Epithelial cell of proximal tubule (primary cell): ENCODE measurements at regions not wholly inside any gene's neighbourhood (a gene's known extent, or its start where the extent isn't known, plus 50 kb on each side); places are given as distances from the start of the nearest gene placed in this dataset.

Source experiments
- DNase-seq: peaks from one replicate; pipeline ENCODE4 v3.0.0-alpha.2; 2011; ENCODE audit warnings: low read depth
- H3K4me3 ChIP-seq: 2 replicates; pipeline ENCODE4 v1.5.1; 2011; ENCODE audit warnings: low read depth, mild to moderate bottlenecking, low read length
- CTCF ChIP-seq: conservative IDR thresholded peaks from 2 replicates; pipeline ENCODE4 v1.5.1; 2012; ENCODE audit warnings: low read depth, mild to moderate bottlenecking, low read length

- TF ChIP-seq CTCF: no peak
- DNase-seq: no peak
- H3K4me3 ChIP-seq: no peak overlapping the region
Observed at GRCh38 chr7:54810401-54810800, 51.4 kb upstream of the SEC61G start.

GRCh38 chr7:54811041-54811845, 52.2 kb upstream of the SEC61G start:
- TF ChIP-seq CTCF: no peak
- DNase-seq: no peak
- H3K4me3 ChIP-seq: no peak overlapping the region

- no peak for DNase-seq
- H3K4me3 ChIP-seq: no peak overlapping the region
Observed at GRCh38 chr7:54811846-54812254, 52.8 kb upstream of the SEC61G start.

GRCh38 chr7:54812756-54813322, 53.8 kb upstream of the SEC61G start:
- no peak overlapping the region for H3K4me3 ChIP-seq
- DNase-seq: peak; percentile 56
- no peak for TF ChIP-seq CTCF

More at GRCh38 chr7:54811846-54812254, 52.8 kb upstream of the SEC61G start:
- no peak for TF ChIP-seq CTCF

GRCh38 chr7:54813398-54813797, 54.4 kb upstream of the SEC61G start:
- no peak overlapping the region for H3K4me3 ChIP-seq
- no peak for DNase-seq
- no peak for TF ChIP-seq CTCF

GRCh38 chr7:54814401-54814800, 55.4 kb upstream of the SEC61G start:
- peak; percentile 47 for DNase-seq
- no peak overlapping the region for H3K4me3 ChIP-seq
- TF ChIP-seq CTCF: no peak

- DNase-seq: no peak
- TF ChIP-seq CTCF: no peak
- no peak overlapping the region for H3K4me3 ChIP-seq
Observed at GRCh38 chr7:54817152-54817551, 58.1 kb upstream of the SEC61G start.
